AG04450 (cell line): ENCODE measurements at regions not wholly inside any gene's neighbourhood (a gene's known extent, or its start where the extent isn't known, plus 50 kb on each side); places are given as distances from the start of the nearest gene placed in this dataset.
"Not testable (repeated sequence)": the region's sequence is repeated elsewhere in the genome, so short reads cannot be mapped to it uniquely, and the experiment has no call there.

Experiments used
- CTCF ChIA-PET: fragments of 300-600, 350-600 bp; formaldehyde crosslinking; extraction: SDS; loops from one replicate; lab custom pipeline; 2022; ENCODE audit warnings: antibody characterized with exemption, inconsistent platforms; lab: Charles Lee
- POLR2A ChIA-PET: fragments of 350-600 bp; formaldehyde crosslinking; extraction: SDS; loops from one replicate; lab custom pipeline; 2021; ENCODE audit warnings: antibody characterized with exemption, inconsistent platforms; lab: Yijun Ruan, JAX
- DNase-seq: peaks from one replicate; pipeline ENCODE4 v3.0.0-alpha.2; 2011; ENCODE audit warnings: low read depth, low spot score
- H3K27ac ChIP-seq: one replicate; pipeline ENCODE4 v1.5.1; 2012; ENCODE audit warnings: low read depth, low read length, control low read depth
- H3K27me3 ChIP-seq: one replicate; pipeline ENCODE4 v1.6.0; 2012; ENCODE audit warnings: low read length; ENCODE audit not compliant: control insufficient read depth, insufficient read depth
- H3K4me3 ChIP-seq: 2 replicates; pipeline ENCODE4 v1.5.1; 2011; ENCODE audit warnings: mild to moderate bottlenecking, low read depth, low read length, control low read depth
- H3K9me3 ChIP-seq: 2 replicates; pipeline ENCODE4 v1.5.1; 2012; ENCODE audit warnings: low read length; ENCODE audit not compliant: control insufficient read depth, insufficient read depth
- TF ChIP-seq, protein P1 (sequence below): IDR thresholded peaks from 2 replicates; pipeline ENCODE4 v1.5.1; 2011; ENCODE audit warnings: low read depth, low read length, control low read depth, inconsistent platforms

GRCh38 chr3:75394102-75394501 is 270.0 kb upstream of the FRG2C start:
- CTCF ChIA-PET, POLR2A ChIA-PET, DNase-seq, H3K27ac ChIP-seq, H3K27me3 ChIP-seq, H3K9me3 ChIP-seq, H3K4me3 ChIP-seq: not testable (repeated sequence)

GRCh38 chr3:75394562-75395360 is 269.4 kb upstream of the FRG2C start:
- DNase-seq, H3K27ac ChIP-seq, H3K27me3 ChIP-seq, H3K4me3 ChIP-seq, CTCF ChIA-PET, H3K9me3 ChIP-seq: not testable (repeated sequence)
- POLR2A ChIA-PET = interaction anchor here (0.6 kb wide), 1 partner anchor 1070 kb away, joined by 4 read pairs; no protein-coding TSS in a partner anchor

DNA sequence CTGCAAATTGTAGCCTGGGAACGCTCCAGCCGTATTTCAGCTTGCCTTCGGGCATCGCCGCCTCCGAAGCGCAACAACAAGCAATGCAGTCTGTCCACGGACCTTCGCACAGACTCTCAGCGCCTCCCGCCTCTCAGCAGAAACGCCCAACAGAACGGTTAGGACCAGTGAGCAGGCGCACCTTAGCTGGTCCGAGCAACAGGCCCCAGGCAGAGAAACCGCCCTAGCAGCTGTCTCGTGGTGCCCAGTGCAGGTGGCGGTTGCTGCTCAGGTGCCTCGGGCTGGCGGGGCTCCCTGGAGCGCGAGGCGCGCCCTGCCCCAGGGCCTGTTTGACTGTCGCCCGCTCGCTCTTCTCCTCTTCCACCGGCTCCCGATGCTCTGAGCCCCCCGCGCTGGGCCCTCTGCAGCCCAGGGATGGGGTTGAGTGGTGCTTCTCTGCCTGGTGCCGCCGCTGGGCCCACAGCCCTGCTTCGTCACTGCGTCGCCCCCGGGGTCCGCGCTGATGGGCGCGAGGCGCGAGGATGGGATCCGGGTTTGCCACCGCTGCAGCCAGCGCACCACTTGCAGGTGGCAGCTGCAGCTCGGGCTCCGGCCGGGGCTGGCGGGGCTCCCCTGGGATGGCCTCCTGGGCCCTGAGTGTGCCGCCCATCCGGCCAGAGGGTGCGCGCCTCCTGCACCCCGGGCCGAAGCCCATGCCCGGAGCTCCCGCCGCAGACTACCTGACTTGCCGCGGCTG is 268.4 kb upstream of the FRG2C start:
- ChIA-PET CTCF (no interaction called here), POLR2A (interaction anchor here (0.6 kb wide), 1 partner anchor 1071 kb away, joined by 4 read pairs; no protein-coding TSS in a partner anchor)
- no peak overlapping the region for H3K27ac ChIP-seq
- H3K27me3 ChIP-seq = no peaks in the 10 kb centered on the region
- TF ChIP-seq, protein P1, sequence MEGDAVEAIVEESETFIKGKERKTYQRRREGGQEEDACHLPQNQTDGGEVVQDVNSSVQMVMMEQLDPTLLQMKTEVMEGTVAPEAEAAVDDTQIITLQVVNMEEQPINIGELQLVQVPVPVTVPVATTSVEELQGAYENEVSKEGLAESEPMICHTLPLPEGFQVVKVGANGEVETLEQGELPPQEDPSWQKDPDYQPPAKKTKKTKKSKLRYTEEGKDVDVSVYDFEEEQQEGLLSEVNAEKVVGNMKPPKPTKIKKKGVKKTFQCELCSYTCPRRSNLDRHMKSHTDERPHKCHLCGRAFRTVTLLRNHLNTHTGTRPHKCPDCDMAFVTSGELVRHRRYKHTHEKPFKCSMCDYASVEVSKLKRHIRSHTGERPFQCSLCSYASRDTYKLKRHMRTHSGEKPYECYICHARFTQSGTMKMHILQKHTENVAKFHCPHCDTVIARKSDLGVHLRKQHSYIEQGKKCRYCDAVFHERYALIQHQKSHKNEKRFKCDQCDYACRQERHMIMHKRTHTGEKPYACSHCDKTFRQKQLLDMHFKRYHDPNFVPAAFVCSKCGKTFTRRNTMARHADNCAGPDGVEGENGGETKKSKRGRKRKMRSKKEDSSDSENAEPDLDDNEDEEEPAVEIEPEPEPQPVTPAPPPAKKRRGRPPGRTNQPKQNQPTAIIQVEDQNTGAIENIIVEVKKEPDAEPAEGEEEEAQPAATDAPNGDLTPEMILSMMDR = no peak
- H3K4me3 ChIP-seq = no peak overlapping the region
- no peak for DNase-seq
- H3K9me3 ChIP-seq = no peaks in the 10 kb centered on the region; the same call in 1 of the 2 replicates

DNA sequence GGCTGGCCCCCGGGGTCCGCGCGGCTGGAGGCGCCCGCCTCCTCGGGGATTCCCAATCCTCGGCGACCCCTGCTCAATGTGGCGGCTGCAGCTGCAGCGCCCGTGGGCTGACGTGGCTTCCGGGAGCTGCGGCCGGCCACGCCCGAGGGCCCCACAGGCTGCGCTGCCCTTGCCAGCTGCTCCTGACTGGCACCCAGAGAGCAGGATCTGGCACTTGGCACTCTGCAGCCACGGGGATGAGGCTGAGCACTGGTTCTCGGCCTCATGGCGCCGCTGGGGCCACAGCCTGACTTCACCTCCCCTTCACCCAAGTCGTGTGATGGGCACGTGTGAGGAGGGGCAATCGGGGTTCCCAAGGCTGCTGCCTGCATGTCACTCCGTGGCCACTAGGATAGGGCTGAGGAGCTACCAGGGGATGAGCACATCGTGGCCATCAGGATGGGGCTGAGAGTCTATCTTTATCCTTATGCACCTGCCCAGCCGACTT is 267.8 kb upstream of the FRG2C start:
- Histone ChIP-seq H3K9me3 (no peaks in the 10 kb centered on the region; the same call in 1 of the 2 replicates), H3K4me3 (no peak overlapping the region), H3K27ac (no peak overlapping the region), H3K27me3 (no peaks in the 10 kb centered on the region)
- ChIA-PET CTCF (no interaction called here), POLR2A (no interaction called here)
- TF ChIP-seq, protein P1 = no peak
- no peak for DNase-seq

GRCh38 chr3:75397486-75397885 is 266.6 kb upstream of the FRG2C start:
- CTCF ChIA-PET = not testable (repeated sequence)

GRCh38 chr3:75422101-75422945 is 241.8 kb upstream of the FRG2C start:
- H3K9me3 ChIP-seq, H3K4me3 ChIP-seq, H3K27ac ChIP-seq, H3K27me3 ChIP-seq, POLR2A ChIA-PET, DNase-seq: not testable (repeated sequence)
- TF ChIP-seq, protein P1 = peak; percentile 63
- CTCF ChIA-PET = interaction anchor here (0.8 to 3.0 kb wide), 4 partner anchors 129 to 230 kb away, joined by 3 to 21 read pairs (median 8); no protein-coding TSS in a partner anchor

More at GRCh38 chr3:75397486-75397885, 266.6 kb upstream of the FRG2C start:
- H3K27me3 ChIP-seq, DNase-seq, H3K27ac ChIP-seq, H3K9me3 ChIP-seq, H3K4me3 ChIP-seq, POLR2A ChIA-PET: not testable (repeated sequence)

DNA sequence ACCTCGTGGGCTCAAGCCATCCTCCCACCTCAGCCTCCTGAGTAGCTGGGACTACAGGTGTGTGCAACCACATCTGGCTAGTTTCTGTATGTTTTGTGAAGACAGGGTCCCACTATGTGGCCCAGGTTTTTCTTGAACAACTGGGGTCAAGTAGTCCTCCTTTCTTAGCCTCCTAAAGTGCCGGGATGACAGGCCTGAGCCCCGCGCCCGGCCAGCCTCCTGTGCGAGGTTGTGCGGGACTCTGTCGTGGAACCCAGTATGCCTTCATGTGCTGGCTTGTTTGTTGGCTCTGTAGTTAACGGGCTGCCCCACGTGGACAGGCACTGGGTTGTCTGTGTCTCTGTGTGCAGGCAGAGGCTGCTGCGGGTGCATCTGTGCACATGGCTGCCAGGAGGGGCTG is 238.7 kb upstream of the FRG2C start:
- POLR2A ChIA-PET, H3K4me3 ChIP-seq, CTCF ChIA-PET, H3K9me3 ChIP-seq, H3K27ac ChIP-seq, DNase-seq, H3K27me3 ChIP-seq: not testable (repeated sequence)

- CTCF ChIA-PET, POLR2A ChIA-PET, H3K9me3 ChIP-seq, H3K27me3 ChIP-seq, DNase-seq, H3K4me3 ChIP-seq, H3K27ac ChIP-seq: not testable (repeated sequence)
Observed at GRCh38 chr3:75427486-75427885, 236.6 kb upstream of the FRG2C start.
